IPS-NIHi11 (cell line): ENCODE measurements at regions not wholly inside any gene's neighbourhood (a gene's known extent, or its start where the extent isn't known, plus 50 kb on each side); places are given as distances from the start of the nearest gene placed in this dataset.

Experiments used
- DNase-seq: peaks from one replicate; pipeline ENCODE4 v3.0.0; 2012; ENCODE audit warnings: mixed read lengths, low spot score

DNA sequence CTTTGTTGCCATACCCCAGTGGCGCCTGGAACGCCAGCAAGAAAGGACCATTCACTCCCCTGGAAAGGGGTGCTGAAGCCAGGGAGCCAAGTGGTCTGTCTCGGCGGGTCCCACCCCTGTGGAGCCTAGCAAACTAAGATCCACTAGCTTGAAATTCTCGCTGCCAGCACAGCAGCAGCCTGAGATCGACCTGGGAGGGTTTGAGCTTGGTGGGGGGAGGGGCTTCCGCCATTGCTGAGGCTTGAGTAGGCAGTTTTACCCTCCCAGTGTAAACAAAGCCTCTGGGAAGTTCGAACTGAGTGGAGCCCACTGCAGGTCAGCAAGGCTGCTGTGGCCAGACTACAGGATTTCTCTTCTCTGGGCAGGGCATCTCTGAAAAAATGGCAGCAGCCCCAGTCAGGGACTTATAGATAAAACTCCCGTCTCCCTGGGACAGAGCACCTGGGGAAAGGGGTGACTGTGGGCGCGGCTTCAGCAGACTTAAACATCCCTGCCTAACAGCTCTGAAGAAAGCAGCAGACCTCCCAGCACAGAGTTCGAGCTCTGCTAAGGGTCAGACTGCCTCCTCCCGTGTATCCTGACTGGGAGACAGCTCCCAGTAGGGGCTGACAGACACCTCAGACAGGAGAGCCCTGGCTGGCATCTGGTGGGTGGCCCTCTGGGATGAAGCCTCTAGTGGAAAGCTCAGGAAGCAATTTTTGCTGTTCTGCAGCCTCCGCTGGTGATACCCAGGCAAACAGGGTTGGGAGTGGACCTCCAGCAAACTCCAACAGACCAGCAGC is 281.1 kb upstream of the SP4 start:
- DNase-seq: no peak

DNA sequence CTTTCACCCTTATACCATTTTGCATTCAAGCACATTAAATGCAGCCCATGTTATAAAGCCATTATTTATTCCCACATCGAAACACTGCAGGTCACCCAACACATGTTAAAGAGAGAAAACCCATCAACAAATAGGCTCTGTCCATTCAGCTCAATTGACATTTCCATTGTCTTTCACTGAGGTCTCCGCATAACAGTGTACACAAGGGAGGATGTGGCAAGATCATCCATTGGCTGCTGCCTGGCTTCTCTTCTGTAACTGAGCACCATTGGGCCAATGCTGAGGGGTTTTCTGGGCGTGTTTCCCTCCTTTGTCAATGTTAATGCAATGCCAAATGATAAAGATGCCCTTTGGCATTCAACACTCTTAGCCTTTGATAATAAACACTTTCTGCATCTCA is 278.1 kb upstream of the SP4 start:
- DNase-seq: no peak

DNA sequence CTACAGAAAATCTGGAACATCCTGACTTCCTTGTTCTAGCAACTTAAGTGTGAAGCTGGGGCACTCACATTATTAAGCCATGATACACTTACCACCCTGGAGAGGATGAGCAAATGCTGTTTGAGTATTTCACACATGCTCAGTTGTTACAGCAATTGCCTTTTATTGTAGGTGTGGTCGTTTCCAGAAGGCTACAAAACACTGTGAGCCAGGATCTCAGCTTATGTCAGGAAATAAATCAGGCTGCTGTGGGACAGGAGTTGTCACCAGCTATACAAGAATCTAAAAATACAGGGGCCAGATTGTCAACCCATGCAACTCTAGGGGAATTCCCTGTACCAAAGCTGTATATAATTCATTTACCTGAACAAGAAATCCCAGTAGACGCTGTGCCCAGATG is 273.3 kb upstream of the SP4 start:
- no peak for DNase-seq

DNA sequence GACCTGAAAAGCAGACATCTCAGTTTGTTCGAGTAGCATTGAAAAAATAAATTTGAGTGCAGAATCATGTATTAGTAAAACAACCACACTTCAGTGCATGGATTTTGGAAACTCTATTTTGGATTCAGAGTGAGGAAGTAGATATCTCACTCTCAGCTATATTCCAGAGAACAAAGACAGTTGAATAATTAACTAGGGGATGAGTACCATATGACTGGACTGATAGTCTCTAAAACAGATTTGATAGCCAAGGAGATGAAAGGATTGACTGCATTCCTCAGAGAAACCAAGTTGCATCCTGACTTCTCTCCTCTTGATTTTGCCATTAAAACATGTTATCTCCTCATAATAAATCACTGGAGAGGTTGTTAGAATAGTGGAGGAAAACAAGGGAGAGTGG is 268.4 kb upstream of the SP4 start:
- no peak for DNase-seq

DNA sequence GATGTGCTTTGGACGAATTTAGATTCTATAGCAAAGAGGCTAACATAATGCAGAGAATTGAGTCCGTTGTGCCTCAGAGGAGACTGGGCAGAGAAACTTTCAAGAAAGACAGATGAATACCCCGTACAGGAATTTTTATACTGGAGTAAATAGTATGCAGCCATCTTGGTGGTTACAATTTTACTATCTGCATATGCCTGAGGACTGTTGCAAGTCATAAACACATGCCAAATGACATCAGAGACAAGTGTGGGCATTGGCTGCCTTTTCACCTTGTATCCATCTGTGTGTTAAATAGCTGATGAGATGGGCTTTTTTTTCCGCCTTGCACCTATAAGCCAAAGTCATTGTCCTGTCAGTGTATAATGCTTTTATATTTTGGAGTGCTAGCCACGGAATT is 267.5 kb upstream of the SP4 start:
- DNase-seq: no peak

DNA sequence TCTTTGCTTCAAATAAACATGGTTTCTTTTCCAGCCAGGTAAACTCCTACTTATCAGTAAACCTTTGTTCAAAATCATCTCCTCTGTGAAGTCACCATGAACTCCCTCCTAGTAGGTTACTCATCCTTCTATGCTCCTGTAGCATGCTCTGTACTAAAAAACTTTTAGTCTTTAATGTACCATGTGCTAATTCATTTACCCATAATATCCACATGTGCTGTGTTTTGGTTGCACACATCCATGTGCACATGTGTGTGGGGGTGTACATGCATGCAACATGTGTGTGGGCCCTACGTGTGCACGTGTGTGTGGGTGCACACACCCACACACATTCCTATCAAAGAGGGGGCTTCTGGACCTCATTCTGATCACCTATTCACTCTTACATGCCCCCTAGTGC is 259.9 kb upstream of the SP4 start:
- no peak for DNase-seq

DNA sequence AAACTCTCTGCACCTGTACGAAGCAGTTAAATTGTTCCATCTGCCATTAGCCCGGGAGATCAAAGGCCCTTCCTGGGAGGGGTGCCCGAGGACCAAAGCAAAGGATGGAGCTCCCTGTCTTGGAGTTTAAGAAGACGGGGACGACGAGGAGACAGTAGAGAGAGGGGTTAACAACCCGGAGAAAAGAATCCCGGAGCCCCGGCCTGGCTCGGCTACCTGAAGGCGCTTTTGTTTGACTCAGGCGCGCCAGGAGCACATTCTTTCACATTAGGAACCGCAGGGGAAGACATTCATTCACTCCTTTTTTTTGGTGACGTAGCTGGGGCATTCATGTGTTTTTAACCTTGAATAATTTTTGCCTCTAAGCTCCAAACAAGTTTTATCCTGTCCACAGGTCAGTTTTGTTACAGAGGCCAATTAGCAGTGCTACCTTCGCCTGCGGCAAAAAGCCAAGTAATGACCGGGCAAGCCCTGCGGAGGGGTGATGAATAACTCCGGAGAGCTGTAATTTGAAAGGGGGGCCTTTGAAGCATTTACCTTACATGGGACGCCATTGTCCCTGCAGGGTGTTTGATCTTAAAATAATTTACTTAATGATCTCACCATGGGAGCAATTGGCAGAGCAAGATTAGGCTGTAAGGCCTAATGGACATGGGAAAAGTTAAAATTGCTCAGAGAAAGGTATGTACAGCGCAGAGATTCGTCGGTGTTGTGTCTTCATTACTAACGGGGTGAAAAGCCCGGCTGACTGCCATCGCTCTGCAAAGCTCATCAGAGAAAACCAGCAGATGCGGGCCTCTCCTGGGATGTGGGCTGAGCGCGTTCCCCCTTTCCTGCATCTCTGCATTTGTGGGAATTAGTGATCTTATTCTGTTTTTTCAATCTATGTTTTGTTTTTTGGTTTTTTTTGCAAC is 258.0 kb upstream of the SP4 start:
- peak; percentile 82 for DNase-seq

DNA sequence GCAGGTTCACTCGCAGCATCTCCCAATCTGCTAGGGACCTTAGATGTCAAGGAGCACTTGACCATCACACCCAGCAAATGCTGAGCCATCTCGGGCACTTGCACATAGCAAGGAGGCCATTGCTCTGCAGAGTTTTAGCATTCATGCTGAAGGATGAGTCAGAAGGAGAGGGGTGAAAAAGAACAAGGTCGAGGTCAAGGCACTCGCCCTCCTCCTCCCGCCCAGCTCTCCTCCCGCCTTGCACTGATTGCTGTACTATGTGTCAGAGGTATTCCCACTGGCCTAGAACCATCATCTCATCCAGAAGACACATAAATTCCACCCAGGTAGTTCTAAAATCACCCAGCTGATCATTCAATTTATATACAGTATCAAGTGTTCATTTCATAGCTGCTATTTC is 255.1 kb upstream of the SP4 start:
- no peak for DNase-seq

DNA sequence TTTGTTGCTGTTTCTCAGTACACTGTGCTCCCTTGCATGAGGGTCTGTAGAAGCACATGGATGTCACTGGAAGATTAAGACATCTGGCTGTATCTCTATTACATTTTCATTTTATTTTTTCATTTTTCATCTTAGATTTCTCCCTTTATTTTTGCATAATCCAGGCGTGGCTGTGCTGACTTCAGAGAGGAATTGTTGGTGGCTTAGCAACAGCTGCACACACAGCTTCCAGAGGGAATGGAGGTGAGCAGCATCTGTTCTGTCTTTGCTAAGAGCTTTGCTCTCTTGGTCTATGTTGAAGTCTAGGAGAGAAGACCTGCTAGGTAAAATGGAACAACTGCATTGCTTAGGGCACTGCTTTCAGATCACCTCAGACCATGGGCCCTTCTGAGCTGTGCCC is 254.4 kb upstream of the SP4 start:
- no peak for DNase-seq

DNA sequence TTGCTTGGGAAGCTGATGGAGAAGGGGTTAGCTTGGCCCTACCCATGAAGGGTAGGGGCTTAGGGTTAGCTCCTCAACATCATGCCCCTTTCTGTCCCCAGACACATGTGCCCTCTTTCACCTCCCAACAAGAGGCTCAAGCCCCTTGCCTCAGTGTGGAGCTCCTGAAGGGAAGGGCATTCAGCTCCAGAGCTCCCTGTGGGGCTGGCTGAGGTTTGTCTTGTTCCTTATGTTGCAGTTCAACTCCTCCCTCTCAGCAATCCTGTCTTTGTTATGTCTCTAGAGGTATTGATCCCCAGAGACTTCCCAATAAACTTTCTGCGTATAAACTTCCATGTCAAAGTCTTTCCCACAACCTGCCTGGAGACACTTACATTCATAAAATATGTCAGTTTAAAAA is 252.2 kb upstream of the SP4 start:
- no peak for DNase-seq

DNA sequence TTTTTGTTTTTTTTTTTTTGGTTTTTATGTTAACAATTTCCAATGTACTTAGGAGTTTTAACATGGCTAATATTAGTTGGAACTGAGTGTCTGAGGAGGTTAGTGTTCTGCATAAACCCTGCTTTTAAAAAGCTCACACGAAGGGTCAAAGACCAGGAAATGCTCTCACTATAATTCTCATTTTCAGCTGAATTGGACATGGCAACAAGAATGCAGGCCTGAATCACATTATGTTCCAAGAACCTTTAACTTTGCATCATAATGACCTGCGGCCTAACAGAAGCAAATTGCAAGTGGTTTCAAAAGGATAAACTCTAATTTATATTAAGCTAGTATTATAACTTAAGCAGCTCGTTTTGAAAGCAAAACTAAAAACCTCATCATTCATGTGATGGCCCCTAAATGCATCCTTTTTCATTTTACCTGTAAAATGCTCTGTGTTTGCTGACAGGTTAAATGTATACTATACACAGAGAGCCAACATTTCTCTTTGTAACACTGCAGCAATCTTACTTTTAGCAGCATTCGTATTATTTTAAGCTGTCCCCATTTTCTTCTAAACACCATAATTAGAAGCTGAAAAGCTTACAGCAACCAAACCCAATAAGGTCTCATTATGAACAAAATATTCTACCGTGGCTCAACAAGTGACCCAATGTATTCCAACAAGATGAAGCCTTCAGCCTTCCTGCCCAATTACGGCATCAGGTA is 242.8 kb upstream of the SP4 start:
- DNase-seq: no peak

DNA sequence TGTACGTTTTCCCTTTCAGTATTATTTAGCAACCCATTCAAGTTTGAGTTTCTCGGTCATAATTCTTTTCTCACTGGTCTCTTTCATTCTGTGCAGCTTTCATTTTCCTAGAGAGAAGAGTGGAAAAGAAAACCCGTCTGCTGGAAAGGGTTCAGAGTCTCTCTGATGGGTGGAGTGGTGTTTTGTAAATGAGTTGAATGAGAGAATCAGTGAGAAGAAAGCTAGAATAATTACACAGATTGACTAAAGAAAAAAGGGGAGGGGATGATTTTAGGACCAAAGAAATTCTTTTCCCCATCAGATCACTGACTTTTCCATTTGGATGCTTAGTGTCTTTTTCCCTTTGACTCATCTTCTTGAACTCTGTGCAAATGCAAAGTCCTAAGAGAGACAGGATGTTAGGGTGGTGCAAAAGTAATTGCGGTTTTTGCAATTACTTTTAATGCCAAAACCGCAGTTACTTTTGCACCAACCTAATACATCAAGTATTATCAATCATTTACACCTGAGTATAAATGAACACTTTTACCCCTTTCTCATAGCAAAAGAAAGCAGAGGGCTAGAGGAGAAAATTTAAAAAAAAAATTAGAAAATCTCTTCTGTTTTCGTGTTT is 242.1 kb upstream of the SP4 start:
- DNase-seq: no peak

DNA sequence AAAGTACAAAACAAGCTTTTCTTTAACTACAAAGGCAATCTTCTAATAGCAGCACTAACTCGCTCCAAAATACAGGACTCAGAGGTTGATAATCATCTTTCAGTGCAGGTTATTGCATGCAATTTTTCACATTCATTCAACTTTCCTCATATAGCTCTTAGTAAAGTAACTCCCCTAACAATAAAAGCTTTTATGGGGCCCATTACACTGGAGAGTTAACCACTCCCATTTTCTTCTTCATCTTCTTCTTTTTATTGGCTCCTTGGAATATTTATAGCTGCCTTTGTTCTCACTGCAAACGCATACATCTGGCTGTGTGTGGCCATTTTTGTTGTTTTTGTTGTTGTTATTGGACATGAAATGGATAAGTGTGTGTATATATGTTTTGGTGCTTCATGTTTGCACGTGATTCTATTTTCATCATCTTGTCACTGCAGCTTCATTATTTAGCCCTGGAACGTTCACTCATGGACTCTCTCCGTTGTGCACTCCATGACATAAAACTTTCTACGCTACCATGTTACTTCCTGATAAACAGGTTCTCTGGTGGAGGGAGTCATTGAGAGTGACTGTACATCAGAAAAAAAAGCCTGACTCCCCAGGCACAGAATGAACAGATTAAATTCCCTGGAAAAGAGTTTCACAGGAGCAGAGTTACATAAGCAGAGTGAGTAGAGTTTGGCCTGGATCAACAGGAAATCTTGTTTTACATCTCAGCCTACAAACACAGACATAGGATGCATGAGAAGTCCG is 236.4 kb upstream of the SP4 start:
- no peak for DNase-seq

DNA sequence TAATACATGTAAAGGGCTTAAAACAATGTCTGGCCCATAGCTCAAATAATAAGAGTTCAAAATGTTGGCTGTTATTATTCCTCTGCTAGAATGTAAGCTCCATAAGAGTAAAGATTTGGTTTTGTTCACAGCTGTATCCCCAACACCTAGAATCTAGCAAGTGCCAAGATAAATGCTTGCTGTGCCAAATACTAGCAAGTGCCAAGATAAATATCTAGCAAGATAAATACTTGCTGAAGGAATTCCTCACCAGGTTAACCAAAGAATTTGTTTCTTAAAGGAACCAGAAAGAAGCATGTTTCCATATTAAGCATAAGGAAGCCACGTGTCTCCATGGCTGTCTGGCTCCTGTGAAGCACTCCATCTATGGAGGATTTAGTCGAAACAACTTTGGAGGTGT is 235.2 kb upstream of the SP4 start:
- DNase-seq: no peak

DNA sequence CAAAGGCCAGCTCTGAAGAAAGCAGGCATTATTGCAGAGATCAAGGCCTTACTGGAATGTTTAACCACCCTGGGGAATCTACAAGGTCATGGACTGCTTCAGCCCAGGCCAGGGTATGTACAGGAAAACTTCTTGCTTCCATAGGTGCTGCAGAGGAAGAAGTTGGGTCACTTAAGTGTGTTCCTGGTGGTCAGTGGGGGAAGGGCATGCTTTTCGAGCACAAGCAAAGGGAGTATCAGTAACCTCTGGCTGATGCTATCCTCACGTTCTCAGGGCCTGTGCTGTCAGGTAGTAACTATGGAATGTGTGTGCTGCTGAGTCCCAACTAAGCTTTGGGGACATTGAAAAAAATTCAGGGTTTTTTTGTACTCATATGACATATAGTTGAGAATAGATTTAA is 234.0 kb upstream of the SP4 start:
- no peak for DNase-seq

DNA sequence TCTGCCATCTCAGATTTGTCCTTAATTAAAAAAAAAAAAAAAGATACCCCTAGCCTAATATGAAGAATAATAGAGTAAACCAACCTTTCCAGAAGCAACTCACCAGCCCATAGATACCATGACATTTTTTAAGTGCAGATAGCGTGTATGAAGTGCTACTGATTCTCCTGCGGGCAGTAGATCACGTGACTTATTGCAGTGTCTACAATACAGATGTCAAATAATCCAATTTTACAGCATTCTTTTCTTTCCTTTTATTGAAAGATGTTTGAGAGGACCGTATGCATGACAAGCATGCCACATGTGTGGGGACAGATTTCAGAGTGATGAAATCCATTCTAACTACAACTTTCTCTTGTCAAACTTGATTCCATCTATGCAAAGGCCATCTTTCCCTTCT is 232.9 kb upstream of the SP4 start:
- DNase-seq: no peak

DNA sequence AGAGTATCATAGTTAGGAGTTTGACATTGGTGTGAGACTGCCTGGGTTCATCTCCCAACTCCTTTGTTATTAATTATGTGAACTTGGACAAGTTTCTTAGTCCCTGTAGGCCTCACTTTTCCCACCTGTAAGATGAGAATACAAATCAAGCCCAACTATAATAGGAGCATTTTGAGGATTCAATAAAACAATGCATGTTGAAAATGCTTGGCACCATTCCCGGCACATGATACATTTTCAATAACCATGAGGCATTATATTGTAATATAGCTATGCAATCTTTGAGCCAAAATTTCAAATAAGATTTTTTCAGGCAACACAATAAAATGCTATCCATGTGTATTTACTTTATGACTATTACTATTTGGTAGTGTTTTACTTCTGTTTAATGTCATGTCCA is 229.0 kb upstream of the SP4 start:
- no peak for DNase-seq

DNA sequence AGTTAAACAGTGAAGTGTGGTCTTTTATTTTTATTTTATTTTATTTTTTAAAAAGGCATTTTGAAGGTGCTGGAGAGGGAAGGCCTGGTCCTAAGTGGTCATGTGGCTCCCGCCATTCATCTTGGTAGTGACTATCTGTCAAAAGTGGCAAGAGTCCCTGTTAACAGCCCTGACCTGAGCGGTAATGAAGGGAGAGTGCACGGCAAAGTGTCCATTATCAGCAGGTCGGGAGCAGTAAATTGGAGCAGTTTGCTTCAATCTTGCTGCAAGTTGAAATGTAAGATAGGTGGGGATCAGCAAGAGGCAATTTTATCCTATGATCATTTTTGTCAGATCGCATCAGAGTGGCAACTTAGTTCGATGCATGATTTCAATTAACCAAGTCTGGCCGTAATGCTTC is 227.4 kb upstream of the SP4 start:
- DNase-seq: no peak

DNA sequence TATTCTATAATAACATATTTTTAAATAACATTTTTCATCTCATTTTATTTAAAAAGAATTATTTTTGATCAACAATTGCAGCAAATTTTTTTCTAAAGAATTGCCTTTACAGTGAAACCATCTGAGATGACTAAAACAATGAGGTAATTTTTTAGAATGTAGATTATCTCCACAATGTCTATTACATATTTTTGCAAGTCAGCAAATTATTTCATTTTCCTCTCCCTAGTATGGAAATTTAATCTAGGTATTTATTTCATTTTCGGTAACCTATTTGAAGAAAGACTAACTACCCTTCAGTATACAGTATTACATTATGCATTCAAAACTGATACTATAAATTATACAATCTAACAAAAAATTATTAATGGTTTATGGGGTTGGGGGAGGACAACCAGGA is 213.2 kb upstream of the SP4 start:
- DNase-seq: no peak

DNA sequence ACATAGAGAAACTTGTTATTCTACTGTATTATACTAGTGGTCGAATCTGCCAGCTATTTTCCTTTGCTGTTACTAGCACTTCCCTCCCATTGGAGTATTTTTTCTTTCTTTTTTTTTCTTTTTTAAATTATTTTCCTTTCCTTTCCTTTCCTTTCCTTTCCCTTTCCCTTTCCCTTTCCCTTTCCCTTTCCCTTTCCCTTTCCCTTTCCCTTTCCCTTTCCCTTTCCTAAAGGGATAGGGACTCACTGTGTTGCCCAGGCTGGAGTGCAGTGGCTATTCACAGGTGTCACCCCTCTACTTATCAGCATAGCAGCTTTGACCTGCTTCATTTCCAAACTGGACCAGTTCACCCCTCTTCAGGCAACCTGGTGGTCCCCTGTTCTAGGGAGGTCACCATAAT is 212.6 kb upstream of the SP4 start:
- no peak for DNase-seq

DNA sequence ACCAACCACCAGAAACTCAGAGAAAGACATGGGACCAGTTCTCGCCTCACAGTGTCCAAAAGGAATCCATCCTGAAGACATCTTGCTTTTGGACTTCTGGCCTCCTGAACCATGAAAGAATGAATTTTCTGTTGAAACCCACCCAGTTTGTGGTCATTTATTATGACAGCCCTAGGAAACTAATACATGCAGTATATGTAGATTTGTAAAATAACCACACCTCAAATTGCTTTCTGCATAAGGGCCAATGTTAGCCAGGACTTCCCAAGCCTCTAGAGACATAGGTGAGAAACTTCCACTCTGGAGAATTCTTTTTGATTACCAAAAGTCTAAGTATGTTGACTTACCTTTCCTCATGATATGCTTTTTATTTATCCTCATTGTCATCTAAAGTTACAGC is 210.5 kb upstream of the SP4 start:
- DNase-seq: no peak

DNA sequence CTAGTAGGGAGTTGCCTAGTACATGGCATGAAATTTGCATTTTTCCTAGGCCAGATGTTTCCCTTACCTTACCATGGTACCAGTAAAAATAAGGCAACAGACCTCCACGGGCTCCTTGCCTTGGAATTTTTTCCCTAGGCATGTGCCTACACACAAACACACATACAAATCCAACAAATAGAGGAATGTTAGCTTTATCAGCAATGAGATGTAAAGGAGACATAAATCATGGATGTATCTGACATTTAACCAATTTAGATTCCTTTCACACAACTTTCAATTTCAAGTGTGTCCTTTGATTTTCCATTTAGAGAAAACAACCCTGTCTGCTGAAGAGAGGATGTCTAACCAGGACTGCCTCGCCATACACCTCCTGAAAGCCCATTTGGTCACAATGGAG is 209.7 kb upstream of the SP4 start:
- DNase-seq: no peak
